Fibroblast of villous mesenchyme (primary cell): ENCODE measurements at regions not wholly inside any gene's neighbourhood (a gene's known extent, or its start where the extent isn't known, plus 50 kb on each side); places are given as distances from the start of the nearest gene placed in this dataset.
A peak's percentile ranks its signal among the peaks of the same experiment; 100 is the strongest.

Source experiments
- DNase-seq: peaks from one replicate; pipeline ENCODE4 v3.0.0-alpha.2; 2010; ENCODE audit warnings: low read depth
- H3K4me3 ChIP-seq: 2 replicates; pipeline ENCODE4 v1.5.1; 2011; ENCODE audit warnings: low read depth, mild to moderate bottlenecking, low read length
- CTCF ChIP-seq: IDR thresholded peaks from 2 replicates; pipeline ENCODE4 v1.5.1; 2012; ENCODE audit warnings: low read depth, mild to moderate bottlenecking, low read length; ENCODE audit not compliant: insufficient read depth

GRCh38 chr2:191748059-191748461, 70.1 kb downstream of the NABP1 start:
- DNase-seq = peak; percentile 11
- no peak for TF ChIP-seq CTCF
- H3K4me3 ChIP-seq = no peak overlapping the region

DNA sequence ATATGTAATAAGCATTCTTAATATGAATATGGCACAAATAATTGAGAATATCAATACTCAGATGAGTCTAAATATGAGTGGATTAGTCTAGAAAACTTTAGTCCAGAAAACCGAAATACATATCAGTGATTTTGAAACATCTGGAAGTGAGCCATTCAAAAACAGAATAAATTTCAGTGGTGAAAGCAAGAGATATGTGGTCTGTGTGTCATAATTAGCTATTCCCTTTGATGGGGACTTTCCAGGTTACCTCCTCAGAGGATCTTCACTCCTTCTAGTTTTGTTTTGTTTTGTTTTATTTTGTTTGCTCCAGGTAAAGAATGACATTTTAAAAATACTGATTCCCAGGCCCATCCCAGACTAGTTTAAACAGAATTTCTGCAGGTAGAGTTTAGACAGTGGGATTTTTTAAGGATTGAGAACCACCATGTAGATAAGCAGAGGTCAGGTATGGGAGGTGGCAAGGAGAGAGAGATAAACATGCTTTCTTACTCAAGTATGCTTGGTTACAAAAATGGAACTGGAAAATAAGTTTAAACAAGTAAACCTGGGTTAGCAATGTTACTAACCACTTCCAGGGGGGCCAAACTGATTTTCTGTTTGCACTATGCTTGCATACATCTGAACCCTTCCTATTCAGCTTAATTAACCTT, 70.7 kb downstream of the NABP1 start:
- peak; percentile 7 for DNase-seq
- TF ChIP-seq CTCF = no peak

DNA sequence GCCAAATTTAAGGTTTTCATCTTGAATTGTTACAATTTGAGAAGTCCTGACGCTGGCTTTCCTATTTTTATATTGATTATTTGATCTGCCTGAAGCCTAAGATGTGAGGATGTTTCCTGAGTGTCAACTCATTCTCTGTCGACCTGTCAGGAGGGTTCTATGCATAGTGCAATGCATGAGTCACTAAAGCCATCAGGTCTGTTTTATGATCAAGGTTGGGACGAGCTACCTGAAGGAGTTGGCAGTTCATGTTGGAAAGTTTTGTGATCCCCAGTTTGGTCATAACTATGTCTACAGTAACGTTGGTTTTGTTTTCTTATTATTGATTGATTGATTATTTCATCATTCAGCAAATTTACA, 71.2 kb downstream of the NABP1 start:
- H3K4me3 ChIP-seq = no peak overlapping the region
- DNase-seq = no peak
- no peak for TF ChIP-seq CTCF

More for the DNA sequence above, 70.7 kb downstream of the NABP1 start:
- no peak overlapping the region for H3K4me3 ChIP-seq

- no peak for TF ChIP-seq CTCF
- H3K4me3 ChIP-seq = no peak overlapping the region
- DNase-seq = no peak
These were observed 76.2 kb downstream of the NABP1 start for GRCh38 chr2:191754103-191754502.

DNA sequence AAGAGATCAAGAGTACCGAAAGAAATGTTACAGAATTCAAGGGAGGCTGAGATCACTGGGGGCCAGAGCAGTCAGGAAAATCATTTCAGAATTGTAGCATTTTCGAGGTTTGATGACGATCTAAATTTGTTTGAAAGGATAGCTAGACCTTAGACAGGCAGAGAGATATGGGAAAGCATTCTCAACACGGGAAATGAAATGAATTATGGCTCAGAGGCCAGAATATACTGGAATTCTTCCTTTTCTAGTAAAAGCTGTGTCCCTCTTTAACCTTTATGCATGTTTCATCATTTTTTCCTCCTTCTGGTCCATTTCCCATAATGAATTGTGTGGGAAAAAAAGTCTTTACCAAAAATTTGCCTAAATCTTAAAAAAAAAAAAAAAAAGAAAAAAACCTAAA, 78.8 kb downstream of the NABP1 start:
- no peak overlapping the region for H3K4me3 ChIP-seq
- no peak for DNase-seq
- TF ChIP-seq CTCF = no peak

- TF ChIP-seq CTCF = no peak
- no peak for DNase-seq
- H3K4me3 ChIP-seq = no peak overlapping the region
These were observed 79.3 kb downstream of the NABP1 start for GRCh38 chr2:191757208-191757607.
